Fibroblast of peridontal ligament (primary cell): ENCODE measurements at regions not wholly inside any gene's neighbourhood (a gene's known extent, or its start where the extent isn't known, plus 50 kb on each side); places are given as distances from the start of the nearest gene placed in this dataset.
"Not testable (repeated sequence)": the region's sequence is repeated elsewhere in the genome, so short reads cannot be mapped to it uniquely, and the experiment has no call there.

Source experiments
- DNase-seq: peaks from one replicate; pipeline ENCODE4 v3.0.0-alpha.2; 2010; ENCODE audit errors: extremely low read depth

DNA sequence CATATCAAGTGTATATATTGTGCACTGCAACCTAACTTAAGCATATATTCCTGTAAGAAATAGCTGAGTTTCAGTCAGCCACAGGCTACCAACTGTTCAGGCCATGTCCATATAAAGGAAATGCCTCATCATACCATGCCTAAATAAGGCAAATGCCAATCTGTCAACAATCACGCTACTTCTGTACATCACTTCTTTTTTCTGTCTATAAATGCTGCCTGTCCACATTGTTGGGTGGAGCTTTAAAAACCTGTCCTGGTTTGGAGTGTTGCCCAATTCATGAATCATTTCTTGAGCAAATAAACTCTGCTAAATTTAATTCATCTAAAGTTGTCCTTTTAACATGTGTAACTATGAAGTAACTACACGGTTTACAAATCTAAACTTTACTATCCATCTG is 1091.9 kb downstream of the NSUN3 start:
- DNase-seq: no peak

DNA sequence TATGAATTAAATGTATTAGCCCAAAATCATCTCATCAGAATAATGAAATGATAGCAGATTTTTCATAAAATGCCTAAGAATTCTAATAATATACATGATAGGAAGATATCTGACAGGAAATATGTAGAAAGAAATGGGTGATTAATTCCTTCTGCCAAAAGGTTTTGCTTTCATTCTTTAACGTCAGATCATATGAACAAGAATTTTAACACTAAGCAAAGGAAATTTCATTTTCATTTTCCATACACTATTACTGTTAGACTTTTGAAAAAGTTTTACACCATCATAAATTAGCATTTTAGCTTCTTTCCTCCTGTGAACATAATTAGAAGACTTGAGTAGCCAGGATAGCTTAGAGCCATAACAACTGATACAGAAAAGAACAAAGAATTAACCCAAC is 1099.9 kb downstream of the NSUN3 start:
- DNase-seq: no peak

DNA sequence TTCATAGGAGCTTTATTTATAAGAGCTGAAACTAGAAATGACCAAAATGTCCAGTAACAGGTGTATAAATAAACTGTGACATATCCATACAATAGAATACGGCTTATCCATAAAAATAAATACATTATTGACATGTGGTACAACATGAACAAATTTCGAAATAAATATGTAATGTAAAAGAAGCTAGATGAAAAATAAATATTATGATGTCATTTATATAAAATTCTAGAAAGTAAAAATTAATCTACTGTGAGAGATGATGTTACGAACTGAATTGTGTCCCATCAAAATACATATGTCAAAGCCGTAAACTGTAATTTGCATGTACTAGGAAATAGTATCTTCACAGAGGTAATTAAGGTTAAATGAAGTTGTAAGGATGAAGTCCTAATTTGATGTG is 1104.9 kb downstream of the NSUN3 start:
- DNase-seq: no peak

DNA sequence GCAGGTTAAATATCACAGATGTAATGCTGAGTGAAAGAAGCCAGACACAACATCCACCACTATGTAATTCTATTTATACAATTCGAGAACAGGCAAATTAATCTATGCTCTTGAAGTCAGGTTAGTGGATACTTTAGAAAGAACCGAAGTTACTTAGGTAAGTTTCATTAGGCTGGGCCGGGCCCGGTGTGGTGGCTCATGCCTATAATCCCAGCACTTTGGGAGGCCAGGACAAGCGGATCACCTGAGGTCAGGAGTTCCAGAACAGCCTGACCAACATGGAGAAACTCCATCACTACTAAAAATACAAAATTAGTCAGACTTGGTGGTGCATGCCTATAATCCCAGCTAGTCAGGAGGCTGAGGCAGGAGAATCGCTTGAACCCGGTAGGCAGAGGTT is 1105.7 kb downstream of the NSUN3 start:
- DNase-seq: no peak

DNA sequence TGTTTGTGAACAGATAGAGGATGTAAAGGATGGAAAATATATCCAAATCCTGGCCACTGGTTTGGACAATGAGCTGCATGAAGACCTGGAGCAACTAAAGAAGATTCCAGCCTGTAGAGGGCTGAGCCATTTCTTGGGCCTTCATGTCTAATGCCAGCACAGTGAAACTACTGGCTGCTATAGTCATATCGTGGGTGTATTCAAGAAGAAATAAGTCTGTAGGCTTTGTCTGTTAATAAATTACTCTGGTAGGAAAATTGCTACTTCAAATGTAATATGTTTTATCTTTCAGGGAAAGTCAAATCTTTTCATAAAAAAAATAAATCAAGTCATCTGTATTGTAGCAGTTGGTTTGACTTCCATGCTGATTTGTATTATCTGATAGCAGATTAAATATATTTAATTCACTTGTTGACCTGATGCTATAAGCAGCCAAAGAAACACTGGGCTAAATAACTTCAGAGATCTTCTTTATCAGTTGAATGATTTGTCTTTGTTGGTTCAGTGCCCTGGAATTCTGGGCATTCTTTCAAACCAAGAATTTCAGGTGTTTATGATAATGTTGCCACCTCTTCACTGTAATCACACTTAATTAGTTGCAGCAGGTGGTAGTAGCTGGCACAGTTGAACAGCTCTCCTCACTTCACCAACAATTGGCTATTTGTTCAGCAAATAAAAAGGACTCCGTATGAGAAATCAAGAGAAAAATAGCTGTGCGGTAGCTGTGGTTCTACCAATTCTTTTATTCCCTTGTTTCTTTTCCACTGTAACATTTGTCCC is 1109.5 kb downstream of the NSUN3 start:
- DNase-seq: no peak

DNA sequence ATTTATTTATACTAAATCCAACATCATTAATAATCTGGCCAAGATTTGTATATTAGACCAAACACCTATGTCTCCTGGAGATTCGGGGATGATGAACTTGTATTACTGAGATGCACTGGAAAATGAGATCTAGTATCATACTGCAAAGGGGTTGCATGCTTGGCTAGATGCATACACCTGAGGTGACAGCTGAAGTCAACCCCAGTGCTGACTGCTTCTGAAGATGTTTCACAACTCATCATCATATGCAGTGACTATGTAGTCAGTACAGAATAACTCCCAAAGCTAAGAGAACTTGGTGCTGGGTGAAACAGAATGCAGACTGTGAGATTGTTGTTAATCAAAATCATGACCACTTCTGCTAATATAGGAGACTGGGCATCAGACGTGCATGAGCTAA is 1114.2 kb downstream of the NSUN3 start:
- no peak for DNase-seq

DNA sequence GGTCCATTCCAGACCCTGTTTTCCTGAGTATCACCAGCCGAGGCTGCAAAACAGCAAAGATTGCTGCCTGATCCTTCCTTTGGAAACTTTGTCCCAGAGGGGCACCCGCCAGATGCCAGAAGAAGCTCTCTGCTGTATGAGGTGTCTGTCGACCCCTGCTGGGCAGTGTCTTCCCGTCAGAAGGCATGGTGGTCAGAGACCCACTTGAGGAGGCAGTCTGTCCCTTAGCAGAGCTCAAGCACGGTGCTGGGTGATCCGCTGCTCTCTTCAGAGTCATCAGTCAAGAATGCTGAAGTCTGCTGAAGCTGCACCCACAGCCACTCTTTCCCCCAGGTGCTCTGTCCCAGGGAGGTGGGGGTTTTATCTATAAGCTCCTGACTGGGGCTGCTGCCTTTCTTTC is 1121.2 kb downstream of the NSUN3 start:
- no peak for DNase-seq

DNA sequence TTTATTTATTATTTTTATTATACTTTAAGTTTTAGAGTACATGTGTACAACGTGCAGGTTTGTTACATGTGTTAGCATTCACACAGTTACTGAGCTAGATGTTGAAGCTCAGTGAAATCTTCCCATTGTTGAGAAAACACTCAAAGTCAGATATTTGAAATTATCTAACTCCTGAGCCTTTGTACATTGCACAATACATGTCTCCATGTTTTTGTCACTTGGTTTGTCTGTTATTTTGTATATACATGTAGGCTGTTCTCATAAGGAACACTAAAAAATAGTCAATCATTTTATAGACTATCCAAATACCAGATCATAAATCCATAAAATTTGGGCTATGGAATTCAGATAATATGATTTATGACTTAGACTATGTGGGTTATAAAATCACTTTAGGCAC is 1126.5 kb downstream of the NSUN3 start:
- DNase-seq: no peak

DNA sequence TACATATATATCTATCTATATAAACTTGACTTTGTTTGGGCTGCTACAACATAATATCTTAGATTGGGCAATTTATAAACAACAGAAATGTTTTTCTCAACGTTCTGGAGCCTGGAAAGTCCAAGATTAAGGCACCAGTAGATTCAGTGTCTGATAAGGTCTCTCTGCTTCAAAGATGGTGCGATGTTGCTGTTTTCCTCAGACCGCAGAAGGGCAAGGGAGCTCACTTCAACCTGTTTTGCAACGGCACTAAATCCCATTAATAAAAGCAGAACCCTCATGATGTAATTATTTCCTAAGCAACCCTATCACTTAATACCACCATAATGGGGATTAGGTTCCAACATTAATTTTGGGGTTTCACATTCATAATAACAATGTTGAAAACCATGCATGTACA is 1134.8 kb downstream of the NSUN3 start:
- no peak for DNase-seq

DNA sequence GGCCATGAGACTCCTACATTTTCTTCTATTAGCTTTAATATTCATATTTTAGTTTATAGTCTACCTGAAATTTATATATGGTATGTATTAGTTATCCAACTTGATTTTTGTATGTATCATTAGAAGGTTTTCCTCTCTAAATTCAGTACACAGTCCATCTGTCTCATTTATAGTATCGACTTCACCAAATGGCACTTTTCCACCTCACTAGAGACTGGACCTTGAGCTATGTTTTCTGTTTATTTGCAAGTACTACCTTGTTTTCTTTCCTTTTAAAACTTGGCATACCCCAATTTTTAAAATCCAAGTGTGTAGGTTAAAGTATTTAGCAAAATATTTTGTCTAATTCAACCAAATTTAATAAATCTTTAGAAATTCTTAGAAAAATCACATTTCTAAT is 1137.5 kb downstream of the NSUN3 start:
- no peak for DNase-seq

DNA sequence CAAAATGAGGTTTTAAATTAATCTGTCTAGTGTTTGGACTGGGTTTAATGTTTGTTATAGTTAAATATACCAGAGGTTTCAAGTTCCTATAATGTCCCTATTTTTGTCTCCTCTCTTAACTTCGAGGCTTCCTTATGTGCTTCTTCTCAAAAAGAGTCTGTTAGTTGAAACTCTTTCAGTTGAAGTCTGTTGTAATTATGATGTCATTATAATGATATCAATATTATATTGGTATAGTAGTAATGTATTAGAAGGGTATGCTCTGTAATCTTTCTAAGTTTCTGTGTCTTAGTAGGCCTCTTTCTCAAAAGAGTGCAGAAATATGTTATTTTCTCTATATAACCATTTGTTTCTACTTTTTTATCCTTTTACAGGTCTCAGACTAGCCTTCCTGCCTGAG is 1148.0 kb downstream of the NSUN3 start:
- DNase-seq: no peak

DNA sequence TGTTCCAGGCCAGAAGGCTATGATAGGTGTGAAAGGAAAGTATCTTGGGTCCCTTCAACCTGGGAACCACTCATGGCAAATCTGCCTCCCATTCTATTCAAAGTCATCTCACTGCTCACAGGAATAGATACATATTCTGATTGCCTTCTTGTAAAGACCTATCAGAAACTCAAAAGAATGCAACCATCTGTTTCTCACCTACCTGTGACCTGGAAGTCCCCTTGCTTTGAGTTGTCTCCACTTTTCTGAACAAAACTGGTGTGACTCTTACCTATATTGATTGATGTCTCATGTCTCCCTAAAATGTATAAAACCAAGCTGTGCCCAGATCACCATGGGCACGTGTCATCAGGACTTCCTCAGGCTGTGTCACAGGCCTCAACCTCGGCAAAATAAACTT is 1149.3 kb downstream of the NSUN3 start:
- DNase-seq: no peak

DNA sequence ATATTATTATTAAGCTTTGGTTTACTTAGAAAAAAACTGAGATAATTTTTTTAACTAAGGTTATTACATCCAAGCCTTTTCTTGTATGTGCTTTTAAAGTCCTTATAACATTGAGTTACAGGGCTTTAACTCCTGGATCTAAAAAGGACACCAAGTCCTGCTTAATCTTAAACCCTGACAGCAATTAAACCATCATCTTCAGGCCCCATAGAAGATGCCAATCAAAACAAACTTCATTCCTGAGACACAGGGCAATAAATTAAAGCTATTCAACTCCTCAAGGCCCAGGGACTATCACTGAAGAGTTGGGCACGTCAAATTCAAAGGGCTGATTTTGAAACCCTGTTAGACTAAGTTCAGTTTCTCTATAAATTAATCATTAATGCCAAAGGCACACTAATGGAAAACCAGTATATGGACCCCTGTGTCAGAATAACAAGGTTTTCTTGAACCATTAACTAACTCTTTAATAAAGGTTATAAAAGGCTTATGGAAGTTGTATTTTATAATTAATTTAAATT is 1152.6 kb downstream of the NSUN3 start:
- DNase-seq: no peak

DNA sequence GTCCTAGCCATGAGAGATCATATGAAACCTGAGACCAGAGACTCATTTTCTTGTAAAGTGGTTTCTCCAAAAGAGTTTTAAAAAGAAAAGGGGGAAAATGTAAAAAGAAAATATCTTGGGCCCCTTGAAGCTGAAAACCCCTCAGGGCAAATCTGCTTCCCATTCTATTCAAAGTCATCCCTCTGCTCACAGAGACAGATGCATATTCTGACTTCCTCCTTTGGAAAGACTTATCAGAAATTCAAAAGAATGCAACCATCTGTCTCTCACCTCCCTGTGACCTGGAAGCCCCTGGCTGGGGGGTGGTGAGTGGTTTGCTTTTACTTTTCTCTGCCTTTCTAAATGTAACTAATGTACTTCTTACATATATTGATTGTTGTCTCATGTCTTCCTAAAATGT is 1154.8 kb downstream of the NSUN3 start:
- DNase-seq: no peak

DNA sequence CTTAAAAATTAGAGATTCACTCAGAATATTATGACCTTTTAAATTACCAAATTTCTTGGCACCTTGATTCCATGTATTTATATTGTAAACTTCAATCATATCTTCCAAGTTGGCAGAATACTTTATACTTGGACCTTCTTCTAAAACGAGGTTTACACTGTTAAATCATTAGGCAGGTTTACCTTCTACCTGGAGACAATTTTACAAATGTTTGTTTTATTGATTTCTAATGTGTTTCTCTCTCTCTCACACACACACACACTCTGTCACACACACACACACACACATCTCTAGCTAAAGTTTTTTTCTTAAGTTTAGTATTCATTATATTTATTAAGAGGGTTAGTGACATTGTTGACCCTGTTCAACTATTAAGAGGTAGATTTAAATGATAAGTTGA is 1155.6 kb downstream of the NSUN3 start:
- DNase-seq: no peak

DNA sequence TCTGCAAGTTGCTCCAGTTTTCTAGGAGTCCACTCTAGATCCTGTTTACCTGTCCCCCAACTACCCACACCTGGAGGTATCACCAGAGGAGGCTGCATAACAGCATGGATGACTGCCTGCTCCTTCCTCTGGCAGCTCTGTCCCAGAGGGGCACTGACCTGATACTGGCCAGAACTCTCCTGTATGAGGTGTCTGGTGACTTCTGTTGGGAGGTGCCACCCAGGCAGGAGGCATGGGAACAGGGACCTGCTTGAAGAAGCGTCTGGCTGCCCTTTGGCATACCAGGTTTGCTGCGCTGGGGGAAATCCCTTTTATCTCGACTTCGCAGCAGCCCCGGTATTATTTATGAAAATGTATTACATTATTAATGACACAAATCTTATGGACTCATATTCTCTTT is 1163.6 kb downstream of the NSUN3 start:
- DNase-seq: no peak

DNA sequence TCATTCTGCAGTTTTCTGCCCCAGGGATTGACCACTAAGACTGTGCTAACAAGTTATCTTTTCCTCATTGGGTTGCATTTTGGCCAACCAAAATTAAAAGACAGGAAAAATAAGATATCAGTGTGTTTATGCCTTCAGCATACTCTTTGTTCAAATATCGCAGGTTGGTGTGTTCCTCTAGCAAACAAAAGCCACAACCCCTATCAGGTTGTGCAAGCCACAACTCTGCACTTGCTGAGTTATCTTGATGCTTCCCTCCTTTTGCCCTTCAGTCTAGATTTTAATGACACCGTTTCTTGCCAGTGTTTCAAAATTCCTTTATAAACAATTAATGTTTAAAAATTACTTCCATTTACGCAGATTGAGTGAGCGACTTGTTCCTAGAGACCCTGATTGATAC is 1164.2 kb downstream of the NSUN3 start:
- no peak for DNase-seq

DNA sequence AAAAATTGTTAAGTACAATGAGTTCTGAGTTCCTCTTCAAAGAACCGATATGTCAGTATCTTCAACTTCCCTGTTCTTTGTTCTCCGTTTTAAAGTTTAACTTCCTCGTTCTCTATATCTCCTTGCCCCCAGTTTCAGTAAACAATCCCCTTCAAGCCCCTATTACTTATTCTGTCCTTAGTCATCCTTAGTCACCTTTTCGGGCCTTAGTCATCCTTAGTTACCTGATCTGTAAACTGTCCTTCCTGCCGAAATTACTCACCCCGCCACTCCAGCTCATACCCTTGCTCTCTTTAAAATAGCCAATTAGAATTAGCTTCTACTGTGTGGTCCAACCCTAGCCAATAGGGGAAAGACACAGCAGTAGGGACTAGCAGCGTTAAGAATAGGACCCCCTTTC is 1165.6 kb downstream of the NSUN3 start:
- no peak for DNase-seq

DNA sequence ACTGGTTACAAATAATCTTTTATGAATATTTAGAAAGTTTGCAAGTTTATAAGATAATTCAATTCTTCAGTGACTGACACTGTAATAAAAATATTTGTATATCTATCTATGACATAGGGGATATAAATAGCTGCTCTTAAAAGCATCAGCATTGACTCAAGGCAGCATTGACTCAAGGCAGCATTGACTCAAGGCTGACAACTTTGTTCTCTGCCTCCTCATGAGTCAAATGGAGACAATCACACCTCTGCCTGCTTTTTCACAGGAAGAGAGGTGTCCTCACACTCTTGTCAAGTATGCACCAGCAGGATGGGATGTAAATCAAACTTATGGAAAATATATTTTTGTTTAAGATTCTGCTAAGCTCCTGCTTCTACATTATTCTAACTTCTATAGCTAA is 1173.1 kb downstream of the NSUN3 start:
- no peak for DNase-seq

DNA sequence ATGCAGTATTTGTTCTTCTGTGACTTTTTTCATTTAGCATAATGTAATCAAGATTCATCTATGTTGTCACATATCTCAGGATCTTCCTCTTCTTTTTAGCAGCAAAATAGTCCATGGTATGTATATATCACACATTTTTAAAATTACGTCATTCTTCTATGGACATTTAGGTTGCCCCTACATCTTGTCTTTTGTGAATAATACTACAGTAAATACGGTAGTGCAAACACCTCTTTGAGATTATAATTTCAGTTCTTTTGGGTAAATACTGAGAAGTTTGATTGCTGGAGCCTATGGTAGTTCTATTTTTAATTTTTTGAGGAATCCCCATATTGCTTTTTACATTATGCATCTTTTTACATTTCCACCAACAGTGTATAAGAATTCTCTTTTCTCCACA is 1174.9 kb downstream of the NSUN3 start:
- no peak for DNase-seq

DNA sequence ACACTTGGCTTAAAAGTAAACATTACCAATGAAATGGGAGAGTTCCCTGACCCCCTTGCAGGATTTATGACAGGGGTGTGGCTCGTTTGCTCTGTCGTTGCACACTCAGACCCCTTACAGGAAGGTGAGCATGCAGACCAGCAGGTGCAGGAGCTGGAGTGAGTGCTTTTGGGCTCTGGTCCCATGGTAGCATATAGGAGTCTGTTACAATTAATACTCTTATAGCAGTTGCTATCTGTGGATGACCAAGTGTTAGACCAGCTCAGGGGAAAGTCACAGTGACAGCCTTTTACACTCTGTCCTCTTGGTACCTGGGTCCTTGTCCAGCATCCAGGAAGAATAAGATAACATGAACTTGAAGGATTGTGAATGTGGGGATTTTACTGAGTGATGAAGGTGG is 1177.5 kb downstream of the NSUN3 start:
- no peak for DNase-seq

DNA sequence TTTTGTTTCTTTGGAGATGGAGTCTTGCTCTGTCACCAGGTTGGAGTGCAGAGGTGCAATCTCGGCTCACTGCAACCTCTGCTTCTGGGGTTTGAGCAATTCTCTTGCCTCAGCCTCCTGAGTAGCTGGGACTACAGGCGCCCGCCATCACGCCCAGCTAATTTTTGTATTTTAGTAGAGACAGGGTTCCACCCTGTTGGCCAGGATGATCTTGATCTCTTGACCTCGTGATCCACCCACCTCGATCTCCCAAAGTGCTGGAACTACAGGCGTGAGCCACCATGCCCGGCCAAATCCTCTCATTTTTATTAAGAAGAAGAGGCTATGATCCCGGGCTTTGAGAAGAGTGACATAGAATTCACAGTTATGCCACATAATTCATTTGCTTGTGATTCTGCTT is 1178.4 kb downstream of the NSUN3 start:
- not testable (repeated sequence) for DNase-seq

DNA sequence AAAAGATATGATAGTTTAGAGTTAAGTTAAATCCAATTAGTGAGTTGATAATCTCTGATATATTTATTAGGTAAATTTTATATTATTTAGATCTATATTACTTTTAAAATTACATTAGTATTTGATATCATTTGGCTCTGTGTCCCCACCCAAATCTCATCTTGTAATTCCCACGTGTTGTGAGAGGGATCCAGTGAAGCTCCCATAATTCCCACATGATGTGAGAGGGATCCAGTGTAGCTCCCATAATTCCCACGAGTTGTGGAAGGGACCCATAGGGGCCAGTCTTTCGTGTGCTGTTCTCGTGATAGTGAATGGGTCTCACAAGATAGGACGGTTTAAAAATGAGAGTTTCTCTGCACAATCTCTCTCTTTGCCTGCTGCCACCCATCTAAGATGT is 1183.6 kb downstream of the NSUN3 start:
- DNase-seq: no peak

DNA sequence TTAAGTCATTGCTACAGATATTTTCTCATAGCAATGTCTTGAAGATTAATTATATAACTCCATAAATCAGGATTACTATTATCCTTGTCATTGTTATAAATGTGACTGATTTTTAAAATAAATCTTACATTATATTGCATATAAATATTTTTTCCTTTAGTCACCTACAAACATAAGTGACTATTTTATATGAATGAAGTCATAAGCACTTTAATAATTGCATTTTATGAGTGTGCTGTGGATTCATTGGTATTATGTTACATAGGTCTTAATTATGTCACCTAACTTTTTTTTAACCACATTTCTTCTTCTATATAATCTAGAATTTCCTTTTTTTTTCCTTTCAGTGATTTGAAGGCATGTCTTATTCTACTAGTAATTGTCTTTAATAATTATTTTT is 1191.2 kb downstream of the NSUN3 start:
- no peak for DNase-seq
